K562 (cell line): ENCODE measurements at regions not wholly inside any gene's neighbourhood (a gene's known extent, or its start where the extent isn't known, plus 50 kb on each side); places are given as distances from the start of the nearest gene placed in this dataset.

Experiments
- ATAC-seq: fragments of 200-7000 bp; cut with Tn5 transposase; 3 replicates; pipeline ENCODE4 v1.9.1; 2020; ENCODE audit warnings: moderate library complexity
- BruUV-seq: library from RNA; stranded (reverse); fragments of 400-500 nt; replicated peaks from 2 replicates; lab custom pipeline; 2021; lab: Mats Ljungman, UMichigan
- CTCF ChIA-PET: fragments of 300-600 bp; formaldehyde crosslinking; extraction: SDS; loops from one replicate; lab custom pipeline; 2021; ENCODE audit warnings: low intra/inter-chr PET ratio; lab: Yijun Ruan, JAX
- POLR2A ChIA-PET: fragments of 300-600, 350-650 bp; sonication (Branson Sonifier 250); formaldehyde crosslinking; extraction: SDS; loops from one replicate; lab custom pipeline; 2021; ENCODE audit warnings: antibody characterized with exemption, inconsistent platforms; lab: Yijun Ruan, JAX
- DNase-seq, 4 experiments: peaks; one replicate each; pipeline versions ENCODE4 v3.0.0 to v3.0.0-alpha.2; 2011 to 2018; ENCODE audit warnings: low spot score in 3 of 4, mixed read lengths in 3 of 4; ENCODE audit errors: extremely low read depth in 1 of 4
- FAIRE-seq: peaks from 2 replicates; lab custom pipeline; 2011; peaks lifted over from hg19 to GRCh38; lab: Jason Lieb, UNC
- H2AFZ ChIP-seq: 2 replicates; pipeline ENCODE4 v1.6.0; 2011; ENCODE audit warnings: low read depth, low read length, control low read depth, inconsistent platforms
- H3K27ac ChIP-seq: fragments of 200-600 bp; 3 replicates; pipeline ENCODE4 v1.8.0; 2011; ENCODE audit warnings: low read depth, mild to moderate bottlenecking, control low read depth, inconsistent platforms, low read length, moderate library complexity, mixed read lengths; ENCODE audit errors: extremely low read depth
- H3K27me3 ChIP-seq, 2 experiments: fragments of 300-600 bp in 1 of 2; 2 replicates in 1 of 2; 3 replicates in 1 of 2; pipeline versions ENCODE4 v1.6.0 to v1.8.0; 2011; ENCODE audit warnings: inconsistent platforms in 2 of 2, low read length in 2 of 2, mild to moderate bottlenecking in 1 of 2, mixed read lengths in 1 of 2, moderate library complexity in 1 of 2; ENCODE audit not compliant: control insufficient read depth in 2 of 2, insufficient read depth in 2 of 2
- H3K36me3 ChIP-seq: fragments of 300-600 bp; 3 replicates; pipeline ENCODE4 v1.8.0; 2011; ENCODE audit warnings: mild to moderate bottlenecking, low read length, inconsistent platforms; ENCODE audit not compliant: control insufficient read depth, insufficient read depth
- H3K4me1 ChIP-seq, 2 experiments: fragments of 200-600 bp in 1 of 2; replicated peaks in 1 of 2; 2 replicates in 1 of 2; 3 replicates in 1 of 2; pipeline versions ENCODE4 v1.5.1 to v1.8.0; 2011; ENCODE audit warnings: inconsistent platforms in 2 of 2, low read length in 2 of 2, mild to moderate bottlenecking in 1 of 2, mixed read lengths in 1 of 2, moderate library complexity in 1 of 2; ENCODE audit not compliant: control insufficient read depth in 2 of 2, insufficient read depth in 2 of 2
- H3K4me2 ChIP-seq: 2 replicates; pipeline ENCODE4 v1.6.1; 2011; ENCODE audit warnings: low read length, control low read depth, inconsistent platforms, mixed read lengths; ENCODE audit not compliant: insufficient read depth
- H3K4me3 ChIP-seq: fragments of 200-600 bp; sonication (generic), shearing (Covaris generic); 2 replicates; pipeline ENCODE4 v1.5.1; 2016; ENCODE audit warnings: control low read depth, inconsistent platforms
- H3K79me2 ChIP-seq: fragments of 200-600 bp; 3 replicates; pipeline ENCODE4 v1.8.0; 2011; ENCODE audit warnings: low read length, inconsistent platforms; ENCODE audit not compliant: control insufficient read depth, insufficient read depth
- H3K9ac ChIP-seq, 2 experiments: 2 replicates each; pipeline versions ENCODE4 v1.6.0 to v1.6.1; 2011; ENCODE audit warnings: low read depth in 2 of 2, low read length in 2 of 2, control low read depth in 1 of 2, inconsistent platforms in 1 of 2, mild to moderate bottlenecking in 1 of 2, mixed read lengths in 1 of 2; ENCODE audit not compliant: insufficient read depth in 1 of 2
- H3K9me1 ChIP-seq: one replicate; pipeline ENCODE4 v1.6.0; 2011; ENCODE audit warnings: inconsistent platforms, mild to moderate bottlenecking, low read length, moderate library complexity; ENCODE audit not compliant: control insufficient read depth, insufficient read depth
- H3K9me3 ChIP-seq: replicated peaks from 2 replicates; pipeline ENCODE4 v1.5.1; 2011; ENCODE audit warnings: low read depth, low read length, inconsistent platforms; ENCODE audit not compliant: control insufficient read depth, insufficient read depth
- H4K20me1 ChIP-seq: replicated peaks from 2 replicates; pipeline ENCODE4 v1.6.1; 2011; ENCODE audit warnings: low read length, inconsistent platforms, mixed read lengths; ENCODE audit not compliant: control insufficient read depth, insufficient read depth
- ARID2 ChIP-seq: fragments of 450-650 bp; IDR thresholded peaks from 2 replicates; pipeline ENCODE4 v1.6.1; 2017; ENCODE audit warnings: antibody characterized with exemption, mild to moderate bottlenecking
- NBN ChIP-seq: fragments of 450-650 bp; IDR thresholded peaks from 2 replicates; pipeline ENCODE4 v1.6.1; 2016; ENCODE audit warnings: low read depth, mild to moderate bottlenecking
- NCOR1 ChIP-seq: fragments of 450-650 bp; IDR thresholded peaks from 2 replicates; pipeline ENCODE4 v1.6.1; 2016; ENCODE audit warnings: mild to moderate bottlenecking, moderate library complexity
- NFYB ChIP-seq: IDR thresholded peaks from 2 replicates; pipeline ENCODE4 v1.6.1; 2011; ENCODE audit warnings: mild to moderate bottlenecking, moderate library complexity; ENCODE audit not compliant: insufficient read length; ENCODE audit errors: extremely low read depth
- ZNF146 ChIP-seq: IDR thresholded peaks from one replicate; pipeline ENCODE4 v1.6.1; 2018; ENCODE audit warnings: missing compliant biosample characterization; ENCODE audit not compliant: unreplicated experiment
- WGBS: fragments of 100-300 bp; shearing (Covaris generic); methylation state at CpG from one replicate; pipeline ENCODE4 v1.1.6; 2016; ENCODE audit warnings: low coverage, mixed read lengths; ENCODE audit not compliant: insufficient coverage; ENCODE audit errors: missing lambda C conversion rate; 5-methylcytosine and 5-hydroxymethylcytosine counted together
- in situ Hi-C: fragments of 300-500 bp; cut with MboI; formaldehyde crosslinking; loops from 4 replicates; pipeline ENCODE4 v1.15.0; 2018; ENCODE audit warnings: inconsistent platforms, mixed read lengths
- intact Hi-C: fragments of 100-400 bp; cut with micrococcal nuclease; formaldehyde crosslinking; loops from 2 replicates; pipeline ENCODE4 v1.14.2; 2022
- TF ChIP-seq, protein P1 (sequence below): fragments of 250-450 bp; sonication (Bioruptor Pico); IDR thresholded peaks from 2 replicates; pipeline ENCODE4 v1.5.0; 2020; ENCODE audit warnings: mild to moderate bottlenecking
- TF ChIP-seq, protein P2 (sequence below): fragments of 250-450 bp; sonication (Bioruptor Pico); IDR thresholded peaks from 2 replicates; pipeline ENCODE4 v1.8.0; 2021; ENCODE audit warnings: borderline replicate concordance, mild to moderate bottlenecking, moderate library complexity; ENCODE audit not compliant: poor library complexity, severe bottlenecking

DNA sequence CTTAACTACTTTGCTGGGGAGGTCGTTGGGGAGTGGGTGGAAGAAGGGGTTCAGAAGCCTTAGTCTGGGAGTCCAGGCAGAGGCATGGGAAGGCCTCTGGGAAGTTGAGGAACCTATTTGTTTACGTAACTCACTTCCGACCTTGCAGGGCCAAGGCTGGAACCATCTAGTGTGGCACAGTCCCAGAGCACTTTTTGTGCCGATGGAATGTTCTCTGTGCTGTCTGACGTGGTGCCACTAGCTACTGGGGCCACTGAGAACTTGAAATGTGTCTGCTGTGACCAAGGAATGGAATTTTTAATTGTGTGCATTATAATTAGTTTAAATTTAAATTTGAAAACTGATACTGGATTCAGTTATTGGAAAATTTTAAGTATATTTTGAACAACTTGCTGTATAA lies 139.7 kb downstream of the FAM161A start (continued):
- TF ChIP-seq NFYB: no peak

DNA sequence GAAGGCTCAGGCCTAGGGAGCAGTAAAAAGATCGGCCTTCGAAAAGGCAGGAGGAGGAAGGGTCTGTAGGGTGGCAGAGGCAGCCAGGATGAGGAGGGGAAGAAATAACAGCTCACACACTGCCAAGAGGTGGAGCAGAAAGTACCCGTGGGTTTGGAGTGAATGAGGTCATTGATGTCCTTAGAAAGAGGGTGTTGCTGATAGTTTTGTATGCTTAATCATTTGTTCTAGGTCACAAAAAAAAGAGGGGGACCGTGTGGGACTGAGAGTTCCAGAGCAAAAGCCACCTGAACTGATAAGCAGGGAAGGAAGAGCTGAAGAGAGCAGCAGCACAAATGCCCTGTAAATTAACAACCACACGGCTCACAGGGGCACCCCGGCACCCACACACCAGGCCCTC lies 140.4 kb downstream of the FAM161A start:
- Histone ChIP-seq H3K9ac (no peak overlapping the region), H3K4me1 (peaks cover 0 to 4% of the 10 kb centered on the region in 2 experiments; a peak in 2 of 5 replicates), H3K36me3 (no peaks in the 10 kb centered on the region), H2AFZ (no peak overlapping the region), H3K9me3 (no peaks in the 10 kb centered on the region), H3K4me2 (no peak overlapping the region), H3K4me3 (no peak overlapping the region), H3K27ac (no peak overlapping the region), H4K20me1 (no peaks in the 10 kb centered on the region; the same call in 1 of the 2 replicates), H3K27me3 (peaks cover 3 to 50% of the 10 kb centered on the region in 2 experiments; a peak in 4 of 5 replicates), H3K9me1 (no peaks in the 10 kb centered on the region), H3K79me2 (no peaks in the 10 kb centered on the region)
- no TSS peak for BruUV-seq
- no peak for DNase-seq
- ATAC-seq: no peak
- WGBS: 13% methylated on average over 6 of the region's 6 CpGs
- TF ChIP-seq, protein P1, sequence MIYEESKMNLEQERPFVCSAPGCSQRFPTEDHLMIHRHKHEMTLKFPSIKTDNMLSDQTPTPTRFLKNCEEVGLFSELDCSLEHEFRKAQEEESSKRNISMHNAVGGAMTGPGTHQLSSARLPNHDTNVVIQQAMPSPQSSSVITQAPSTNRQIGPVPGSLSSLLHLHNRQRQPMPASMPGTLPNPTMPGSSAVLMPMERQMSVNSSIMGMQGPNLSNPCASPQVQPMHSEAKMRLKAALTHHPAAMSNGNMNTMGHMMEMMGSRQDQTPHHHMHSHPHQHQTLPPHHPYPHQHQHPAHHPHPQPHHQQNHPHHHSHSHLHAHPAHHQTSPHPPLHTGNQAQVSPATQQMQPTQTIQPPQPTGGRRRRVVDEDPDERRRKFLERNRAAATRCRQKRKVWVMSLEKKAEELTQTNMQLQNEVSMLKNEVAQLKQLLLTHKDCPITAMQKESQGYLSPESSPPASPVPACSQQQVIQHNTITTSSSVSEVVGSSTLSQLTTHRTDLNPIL (CRISPR knock-in tag): no peak
- TF ChIP-seq NBN (no peak), ARID2 (no peak), ZNF146 (CRISPR knock-in tag) (no peak), NCOR1 (no peak)
- TF ChIP-seq, protein P2, sequence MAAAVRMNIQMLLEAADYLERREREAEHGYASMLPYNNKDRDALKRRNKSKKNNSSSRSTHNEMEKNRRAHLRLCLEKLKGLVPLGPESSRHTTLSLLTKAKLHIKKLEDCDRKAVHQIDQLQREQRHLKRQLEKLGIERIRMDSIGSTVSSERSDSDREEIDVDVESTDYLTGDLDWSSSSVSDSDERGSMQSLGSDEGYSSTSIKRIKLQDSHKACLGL (CRISPR knock-in tag): no peak
- ChIA-PET CTCF (no interaction called here), POLR2A (interaction anchor here (1.3 kb wide), 1 partner anchor 13 kb away, joined by 3 read pairs; no protein-coding TSS in a partner anchor)
- in situ Hi-C loops: no loop called here
- no peak for FAIRE-seq
- intact Hi-C loops: no loop called here
